WTC11 (cell line): ENCODE measurements at regions not wholly inside any gene's neighbourhood (a gene's known extent, or its start where the extent isn't known, plus 50 kb on each side); places are given as distances from the start of the nearest gene placed in this dataset.

Experiments used
- ATAC-seq: fragments of 200-7000 bp; cut with Tn5 transposase; 2 replicates; pipeline ENCODE4 v1.10.0; 2021; ENCODE audit warnings: mild to moderate bottlenecking, moderate library complexity
- CTCF ChIA-PET: fragments of 300-600 bp; sonication (Branson Sonifier 250); formaldehyde crosslinking; loops from one replicate; lab custom pipeline; 2021; ENCODE audit warnings: antibody characterized with exemption; lab: Charles Lee
- POLR2A ChIA-PET: fragments of 350-600 bp; sonication (Branson Sonifier 250); formaldehyde crosslinking; loops from one replicate; lab custom pipeline; 2021; ENCODE audit warnings: antibody characterized with exemption; lab: Charles Lee
- DNase-seq: peaks from one replicate; pipeline ENCODE4 v3.0.0; 2021; ENCODE audit warnings: low spot score
- H3K27ac Mint-ChIP-seq: 2 replicates; pipeline ENCODE4 v1.8.0; 2021; ENCODE audit warnings: mixed read lengths
- H3K27me3 Mint-ChIP-seq: 2 replicates; pipeline ENCODE4 v1.8.0; 2021; ENCODE audit warnings: low read depth, mild to moderate bottlenecking, moderate library complexity, mixed read lengths
- H3K36me3 Mint-ChIP-seq: 2 replicates; pipeline ENCODE4 v1.8.0; 2021; ENCODE audit warnings: mixed read lengths
- H3K4me1 Mint-ChIP-seq: 2 replicates; pipeline ENCODE4 v1.8.0; 2022; ENCODE audit warnings: mixed read lengths
- H3K4me3 Mint-ChIP-seq: 2 replicates; pipeline ENCODE4 v1.8.0; 2021; ENCODE audit warnings: mild to moderate bottlenecking, moderate library complexity, mixed read lengths
- H3K9me3 Mint-ChIP-seq: 2 replicates; pipeline ENCODE4 v1.8.0; 2021; ENCODE audit warnings: mixed read lengths
- ATF3 ChIP-seq: sonication (generic); formaldehyde crosslinking; conservative IDR thresholded peaks from 2 replicates; pipeline ENCODE4 v1.8.1; 2022; ENCODE audit warnings: mild to moderate bottlenecking, missing genetic modification reagents
- CBFB ChIP-seq: sonication (generic); formaldehyde crosslinking; IDR thresholded peaks from 2 replicates; pipeline ENCODE4 v1.8.1; 2022; ENCODE audit warnings: mild to moderate bottlenecking, low read depth, missing genetic modification reagents
- CREM ChIP-seq: sonication (generic); formaldehyde crosslinking; IDR thresholded peaks from 2 replicates; pipeline ENCODE4 v1.8.1; 2022; ENCODE audit warnings: mild to moderate bottlenecking, missing genetic modification reagents, moderate library complexity
- ETV6 ChIP-seq: sonication (generic); formaldehyde crosslinking; IDR thresholded peaks from 2 replicates; pipeline ENCODE4 v1.8.1; 2022; ENCODE audit warnings: mild to moderate bottlenecking, missing genetic modification reagents
- FOXJ3 ChIP-seq: sonication (generic); formaldehyde crosslinking; IDR thresholded peaks from 2 replicates; pipeline ENCODE4 v1.9.0; 2021; ENCODE audit warnings: missing genetic modification reagents, mild to moderate bottlenecking, borderline replicate concordance
- FOXK1 ChIP-seq: sonication (generic); formaldehyde crosslinking; IDR thresholded peaks from 2 replicates; pipeline ENCODE4 v1.8.0; 2022; ENCODE audit warnings: mild to moderate bottlenecking, moderate library complexity, missing genetic modification reagents
- FOXP1 ChIP-seq: sonication (generic); formaldehyde crosslinking; IDR thresholded peaks from 2 replicates; pipeline ENCODE4 v1.8.0; 2022; ENCODE audit warnings: missing genetic modification reagents, mild to moderate bottlenecking, moderate library complexity, borderline replicate concordance
- GABPB1 ChIP-seq: sonication (generic); formaldehyde crosslinking; IDR thresholded peaks from 2 replicates; pipeline ENCODE4 v1.8.1; 2023; ENCODE audit warnings: mild to moderate bottlenecking, missing genetic modification reagents
- GRHL2 ChIP-seq: fragments of 250-450 bp; sonication (Bioruptor Pico); IDR thresholded peaks from 2 replicates; pipeline ENCODE4 v1.8.0; 2022; ENCODE audit warnings: mild to moderate bottlenecking, moderate library complexity; ENCODE audit not compliant: insufficient replicate concordance, severe bottlenecking
- HMGA2 ChIP-seq: fragments of 250-450 bp; sonication (Bioruptor Pico); IDR thresholded peaks from 2 replicates; pipeline ENCODE4 v1.4.0; 2021; ENCODE audit warnings: mild to moderate bottlenecking, moderate library complexity
- JAZF1 ChIP-seq: fragments of 250-450 bp; sonication (Bioruptor Pico); IDR thresholded peaks from 2 replicates; pipeline ENCODE4 v1.9.0; 2021; ENCODE audit warnings: moderate library complexity, mild to moderate bottlenecking, inconsistent platforms
- MYBL2 ChIP-seq: sonication (generic); formaldehyde crosslinking; IDR thresholded peaks from 2 replicates; pipeline ENCODE4 v1.8.1; 2023; ENCODE audit warnings: mild to moderate bottlenecking, moderate library complexity, missing genetic modification reagents
- SOX15 ChIP-seq: fragments of 250-450 bp; sonication (Bioruptor Pico); IDR thresholded peaks from 2 replicates; pipeline ENCODE4 v1.9.0; 2021; ENCODE audit warnings: mild to moderate bottlenecking
- ZNF281 ChIP-seq: sonication (generic); formaldehyde crosslinking; IDR thresholded peaks from 2 replicates; pipeline ENCODE4 v1.8.0; 2023; ENCODE audit warnings: mild to moderate bottlenecking, missing genetic modification reagents
- ZNF416 ChIP-seq: fragments of 250-450 bp; sonication (Bioruptor Pico); IDR thresholded peaks from 2 replicates; pipeline ENCODE4 v1.9.0; 2021; ENCODE audit warnings: mild to moderate bottlenecking, inconsistent platforms
- TF ChIP-seq, protein P1 (sequence below): sonication (generic); formaldehyde crosslinking; IDR thresholded peaks from 2 replicates; pipeline ENCODE4 v1.8.0; 2023; ENCODE audit warnings: missing genetic modification reagents
- TF ChIP-seq, protein P2 (sequence below): sonication (generic); formaldehyde crosslinking; IDR thresholded peaks from 2 replicates; pipeline ENCODE4 v1.8.0; 2022; ENCODE audit warnings: missing genetic modification reagents
- TF ChIP-seq, protein P3 (sequence below): sonication (generic); formaldehyde crosslinking; IDR thresholded peaks from 2 replicates; pipeline ENCODE4 v1.8.1; 2023; ENCODE audit warnings: mild to moderate bottlenecking, moderate library complexity, missing genetic modification reagents

- no peak for TF ChIP-seq CBFB (CRISPR knock-in tag)
- TF ChIP-seq, all 79 proteins: peak for 0
Observed at GRCh38 chr9:91040371-91041215, 239.0 kb downstream of the SYK start (continued).

DNA sequence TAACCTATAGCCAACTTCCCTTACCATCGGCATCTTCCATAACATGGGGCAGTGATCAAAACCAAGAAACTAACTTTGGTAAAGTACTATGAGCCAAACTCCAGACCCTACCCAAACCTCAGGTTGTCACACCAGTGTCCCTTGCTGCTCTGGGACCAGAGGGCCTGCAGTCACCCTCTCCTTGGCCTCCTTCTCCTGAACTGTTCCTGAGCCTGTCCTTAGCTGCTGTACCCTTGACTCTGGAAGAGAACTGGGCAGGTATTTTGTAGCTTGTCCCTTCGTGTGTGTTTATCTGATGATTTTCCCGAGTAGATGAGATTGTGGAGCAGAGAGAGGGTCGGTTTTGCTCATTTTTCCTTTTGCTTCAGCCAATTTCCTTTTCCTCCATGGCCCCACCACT, 240.4 kb downstream of the SYK start:
- ATAC-seq = no peak
- H3K27ac Mint-ChIP-seq = no peak overlapping the region
- POLR2A ChIA-PET = no interaction called here
- no peaks in the 10 kb centered on the region for H3K36me3 Mint-ChIP-seq
- no peaks in the 10 kb centered on the region for H3K27me3 Mint-ChIP-seq
- H3K4me3 Mint-ChIP-seq = no peak overlapping the region
- no peak for DNase-seq
- no peaks in the 10 kb centered on the region for H3K9me3 Mint-ChIP-seq
- H3K4me1 Mint-ChIP-seq = peaks cover 35% of the 10 kb centered on the region
- CTCF ChIA-PET = interaction anchor here (0.9 kb wide), 1 partner anchor 127 kb away, joined by 3 read pairs; no protein-coding TSS in a partner anchor
- TF ChIP-seq JAZF1 (CRISPR knock-in tag) = no peak
- TF ChIP-seq GABPB1 = no peak
- no peak for TF ChIP-seq ETV6 (CRISPR knock-in tag)
- no peak for TF ChIP-seq FOXK1 (CRISPR knock-in tag)
- TF ChIP-seq, protein P1, sequence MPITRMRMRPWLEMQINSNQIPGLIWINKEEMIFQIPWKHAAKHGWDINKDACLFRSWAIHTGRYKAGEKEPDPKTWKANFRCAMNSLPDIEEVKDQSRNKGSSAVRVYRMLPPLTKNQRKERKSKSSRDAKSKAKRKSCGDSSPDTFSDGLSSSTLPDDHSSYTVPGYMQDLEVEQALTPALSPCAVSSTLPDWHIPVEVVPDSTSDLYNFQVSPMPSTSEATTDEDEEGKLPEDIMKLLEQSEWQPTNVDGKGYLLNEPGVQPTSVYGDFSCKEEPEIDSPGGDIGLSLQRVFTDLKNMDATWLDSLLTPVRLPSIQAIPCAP (CRISPR knock-in tag) = no peak
- TF ChIP-seq FOXJ3 (CRISPR knock-in tag) = no peak
- TF ChIP-seq, all 79 proteins: peak for 0

DNA sequence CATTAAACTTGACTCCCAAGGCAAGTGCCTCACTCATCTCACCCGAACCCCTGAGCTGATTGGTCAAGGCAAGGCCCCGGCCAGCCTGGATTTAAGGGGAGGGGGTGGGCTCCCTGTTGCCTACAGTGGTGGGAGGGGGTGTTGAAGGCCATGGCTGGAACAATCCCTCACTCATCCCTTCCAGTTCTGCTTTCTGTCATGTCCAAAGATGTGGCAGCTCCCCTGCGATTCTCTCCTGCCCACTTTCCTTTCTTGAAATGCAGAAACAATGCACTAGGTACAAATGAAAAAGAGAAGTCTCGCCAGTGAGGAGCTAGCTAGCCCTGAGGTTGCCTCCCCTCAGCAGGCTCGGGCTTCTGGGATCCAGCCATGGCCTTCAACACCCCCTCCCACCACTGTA, 240.9 kb downstream of the SYK start:
- no peak for ATAC-seq
- Mint-ChIP-seq H3K9me3 (no peaks in the 10 kb centered on the region), H3K27ac (no peak overlapping the region), H3K27me3 (no peaks in the 10 kb centered on the region), H3K36me3 (no peaks in the 10 kb centered on the region), H3K4me1 (peaks cover 30% of the 10 kb centered on the region), H3K4me3 (no peak overlapping the region)
- TF ChIP-seq MYBL2 (CRISPR knock-in tag) (no peak), SOX15 (CRISPR knock-in tag) (no peak), CREM (CRISPR knock-in tag) (no peak), ZNF281 (CRISPR knock-in tag) (no peak), ZNF416 (CRISPR knock-in tag) (no peak), FOXJ3 (CRISPR knock-in tag) (no peak), GRHL2 (CRISPR knock-in tag) (no peak), ATF3 (CRISPR knock-in tag) (no peak), HMGA2 (no peak), FOXP1 (CRISPR knock-in tag) (no peak)
- TF ChIP-seq, protein P2, sequence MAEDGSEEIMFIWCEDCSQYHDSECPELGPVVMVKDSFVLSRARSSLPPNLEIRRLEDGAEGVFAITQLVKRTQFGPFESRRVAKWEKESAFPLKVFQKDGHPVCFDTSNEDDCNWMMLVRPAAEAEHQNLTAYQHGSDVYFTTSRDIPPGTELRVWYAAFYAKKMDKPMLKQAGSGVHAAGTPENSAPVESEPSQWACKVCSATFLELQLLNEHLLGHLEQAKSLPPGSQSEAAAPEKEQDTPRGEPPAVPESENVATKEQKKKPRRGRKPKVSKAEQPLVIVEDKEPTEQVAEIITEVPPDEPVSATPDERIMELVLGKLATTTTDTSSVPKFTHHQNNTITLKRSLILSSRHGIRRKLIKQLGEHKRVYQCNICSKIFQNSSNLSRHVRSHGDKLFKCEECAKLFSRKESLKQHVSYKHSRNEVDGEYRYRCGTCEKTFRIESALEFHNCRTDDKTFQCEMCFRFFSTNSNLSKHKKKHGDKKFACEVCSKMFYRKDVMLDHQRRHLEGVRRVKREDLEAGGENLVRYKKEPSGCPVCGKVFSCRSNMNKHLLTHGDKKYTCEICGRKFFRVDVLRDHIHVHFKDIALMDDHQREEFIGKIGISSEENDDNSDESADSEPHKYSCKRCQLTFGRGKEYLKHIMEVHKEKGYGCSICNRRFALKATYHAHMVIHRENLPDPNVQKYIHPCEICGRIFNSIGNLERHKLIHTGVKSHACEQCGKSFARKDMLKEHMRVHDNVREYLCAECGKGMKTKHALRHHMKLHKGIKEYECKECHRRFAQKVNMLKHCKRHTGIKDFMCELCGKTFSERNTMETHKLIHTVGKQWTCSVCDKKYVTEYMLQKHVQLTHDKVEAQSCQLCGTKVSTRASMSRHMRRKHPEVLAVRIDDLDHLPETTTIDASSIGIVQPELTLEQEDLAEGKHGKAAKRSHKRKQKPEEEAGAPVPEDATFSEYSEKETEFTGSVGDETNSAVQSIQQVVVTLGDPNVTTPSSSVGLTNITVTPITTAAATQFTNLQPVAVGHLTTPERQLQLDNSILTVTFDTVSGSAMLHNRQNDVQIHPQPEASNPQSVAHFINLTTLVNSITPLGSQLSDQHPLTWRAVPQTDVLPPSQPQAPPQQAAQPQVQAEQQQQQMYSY (CRISPR knock-in tag) = no peak
- TF ChIP-seq, protein P3, sequence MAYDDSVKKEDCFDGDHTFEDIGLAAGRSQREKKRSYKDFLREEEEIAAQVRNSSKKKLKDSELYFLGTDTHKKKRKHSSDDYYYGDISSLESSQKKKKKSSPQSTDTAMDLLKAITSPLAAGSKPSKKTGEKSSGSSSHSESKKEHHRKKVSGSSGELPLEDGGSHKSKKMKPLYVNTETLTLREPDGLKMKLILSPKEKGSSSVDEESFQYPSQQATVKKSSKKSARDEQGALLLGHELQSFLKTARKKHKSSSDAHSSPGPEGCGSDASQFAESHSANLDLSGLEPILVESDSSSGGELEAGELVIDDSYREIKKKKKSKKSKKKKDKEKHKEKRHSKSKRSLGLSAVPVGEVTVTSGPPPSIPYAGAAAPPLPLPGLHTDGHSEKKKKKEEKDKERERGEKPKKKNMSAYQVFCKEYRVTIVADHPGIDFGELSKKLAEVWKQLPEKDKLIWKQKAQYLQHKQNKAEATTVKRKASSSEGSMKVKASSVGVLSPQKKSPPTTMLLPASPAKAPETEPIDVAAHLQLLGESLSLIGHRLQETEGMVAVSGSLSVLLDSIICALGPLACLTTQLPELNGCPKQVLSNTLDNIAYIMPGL (CRISPR knock-in tag) = no peak
- ChIA-PET CTCF (no interaction called here), POLR2A (no interaction called here)
- no peak for DNase-seq
